ENCODE measurements at regions not wholly inside any gene's neighbourhood (a gene's known extent, or its start where the extent isn't known, plus 50 kb on each side); places are given as distances from the start of the nearest gene placed in this dataset.

GRCh38 chr4:137345597-137345996 is 186.7 kb downstream of the PCDH18 start:
- no peak for TF ChIP-seq CTCF (IDR thresholded peaks at IDR 0.05)
- Mint-ChIP-seq H3K4me1 (ENCODE audit: unreplicated experiment) (peaks cover 2% of the 10 kb centered on the region), H3K27me3 (ENCODE audit: unreplicated experiment) (no peaks in the 10 kb centered on the region), H3K9me3 (ENCODE audit: unreplicated experiment) (peaks cover 3% of the 10 kb centered on the region), H3K4me3 (ENCODE audit: unreplicated experiment) (no peak overlapping the region), H3K27ac (ENCODE audit: unreplicated experiment) (no peak overlapping the region), H3K36me3 (ENCODE audit: unreplicated experiment) (no peaks in the 10 kb centered on the region)
- DNase-seq (ENCODE audit: extremely low spot score, unreplicated experiment): no peak

- no peak for DNase-seq (ENCODE audit: extremely low spot score, unreplicated experiment)
- Mint-ChIP-seq H3K4me1 (ENCODE audit: unreplicated experiment) (no peaks in the 10 kb centered on the region), H3K4me3 (ENCODE audit: unreplicated experiment) (no peak overlapping the region), H3K27me3 (ENCODE audit: unreplicated experiment) (no peaks in the 10 kb centered on the region), H3K9me3 (ENCODE audit: unreplicated experiment) (no peaks in the 10 kb centered on the region), H3K27ac (ENCODE audit: unreplicated experiment) (no peak overlapping the region), H3K36me3 (ENCODE audit: unreplicated experiment) (no peaks in the 10 kb centered on the region)
- no peak for TF ChIP-seq CTCF (IDR thresholded peaks at IDR 0.05)
Measured at GRCh38 chr4:137343221-137343620, 189.1 kb downstream of the PCDH18 start.

- no peaks in the 10 kb centered on the region for H3K27me3 Mint-ChIP-seq (ENCODE audit: unreplicated experiment)
- TF ChIP-seq CTCF (IDR thresholded peaks at IDR 0.05): no peak
- peaks cover 3% of the 10 kb centered on the region for H3K36me3 Mint-ChIP-seq (ENCODE audit: unreplicated experiment)
- H3K4me1 Mint-ChIP-seq (ENCODE audit: unreplicated experiment): no peaks in the 10 kb centered on the region
- no peak overlapping the region for H3K27ac Mint-ChIP-seq (ENCODE audit: unreplicated experiment)
- no peak overlapping the region for H3K4me3 Mint-ChIP-seq (ENCODE audit: unreplicated experiment)
- DNase-seq (ENCODE audit: extremely low spot score, unreplicated experiment): no peak
- peaks cover 25% of the 10 kb centered on the region for H3K9me3 Mint-ChIP-seq (ENCODE audit: unreplicated experiment)
Measured at GRCh38 chr4:137333031-137333430, 199.3 kb downstream of the PCDH18 start.

- Mint-ChIP-seq H3K27me3 (ENCODE audit: unreplicated experiment) (no peaks in the 10 kb centered on the region), H3K27ac (ENCODE audit: unreplicated experiment) (no peak overlapping the region), H3K4me3 (ENCODE audit: unreplicated experiment) (no peak overlapping the region), H3K9me3 (ENCODE audit: unreplicated experiment) (no peaks in the 10 kb centered on the region), H3K36me3 (ENCODE audit: unreplicated experiment) (no peaks in the 10 kb centered on the region), H3K4me1 (ENCODE audit: unreplicated experiment) (peaks cover 42% of the 10 kb centered on the region)
- no peak for DNase-seq (ENCODE audit: extremely low spot score, unreplicated experiment)
- no peak for TF ChIP-seq CTCF (IDR thresholded peaks at IDR 0.05)
Measured at GRCh38 chr4:137312257-137312656, 220.0 kb downstream of the PCDH18 start.

DNA sequence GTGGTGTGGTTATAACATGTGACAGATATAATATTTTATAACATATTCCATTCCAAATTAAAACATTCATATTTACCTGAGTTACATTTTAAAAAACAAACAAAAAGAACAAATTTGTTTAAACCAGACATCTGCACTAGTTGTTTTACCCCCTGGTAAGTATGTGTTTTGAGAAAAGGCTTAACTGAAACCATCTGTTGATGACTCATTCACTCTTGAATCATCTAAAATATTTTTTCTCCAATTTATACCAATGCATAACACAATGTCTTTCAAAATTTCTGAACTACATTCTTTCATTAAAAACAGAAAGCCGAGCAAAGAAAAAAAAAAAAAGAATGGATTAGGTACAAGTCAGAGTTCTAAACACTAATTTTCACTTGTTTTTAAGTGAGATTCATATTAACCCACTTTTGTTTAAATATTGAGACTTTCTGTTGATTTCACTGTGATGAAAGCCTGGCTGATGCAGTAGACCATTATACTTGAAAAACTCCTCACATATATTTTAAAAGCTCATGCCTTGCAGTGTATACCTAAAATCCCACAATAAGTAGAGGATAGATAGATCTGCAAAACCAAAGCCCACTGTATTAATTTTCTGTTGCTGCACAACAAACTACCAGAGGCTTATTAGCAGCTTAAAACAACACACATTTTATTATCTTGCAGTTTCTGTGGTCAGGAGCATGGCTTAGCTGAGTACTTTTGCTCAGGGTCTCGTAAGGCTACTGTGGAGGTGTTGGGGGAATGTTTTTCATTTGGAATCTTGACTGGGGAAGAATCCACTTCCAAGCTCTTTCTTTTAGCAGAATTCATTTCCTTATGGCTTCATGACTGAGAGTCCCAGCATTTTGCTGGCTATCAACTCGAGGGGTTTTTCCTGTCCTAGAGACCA is 221.5 kb downstream of the PCDH18 start:
- H3K36me3 Mint-ChIP-seq (ENCODE audit: unreplicated experiment): no peaks in the 10 kb centered on the region
- peaks cover 56% of the 10 kb centered on the region for H3K4me1 Mint-ChIP-seq (ENCODE audit: unreplicated experiment)
- H3K9me3 Mint-ChIP-seq (ENCODE audit: unreplicated experiment): no peaks in the 10 kb centered on the region

More for the DNA sequence above, 221.5 kb downstream of the PCDH18 start:
- Mint-ChIP-seq H3K4me3 (ENCODE audit: unreplicated experiment) (peak overlapping the region; percentile 38), H3K27me3 (ENCODE audit: unreplicated experiment) (no peaks in the 10 kb centered on the region), H3K27ac (ENCODE audit: unreplicated experiment) (peak overlapping the region; percentile 94)
- no peak for TF ChIP-seq CTCF (IDR thresholded peaks at IDR 0.05)
- DNase-seq (ENCODE audit: extremely low spot score, unreplicated experiment): no peak
